ENCODE measurements at regions not wholly inside any gene's neighbourhood (a gene's known extent, or its start where the extent isn't known, plus 50 kb on each side); places are given as distances from the start of the nearest gene placed in this dataset.
"Not testable (repeated sequence)": the region's sequence is repeated elsewhere in the genome, so short reads cannot be mapped to it uniquely, and the experiment has no call there.

DNA sequence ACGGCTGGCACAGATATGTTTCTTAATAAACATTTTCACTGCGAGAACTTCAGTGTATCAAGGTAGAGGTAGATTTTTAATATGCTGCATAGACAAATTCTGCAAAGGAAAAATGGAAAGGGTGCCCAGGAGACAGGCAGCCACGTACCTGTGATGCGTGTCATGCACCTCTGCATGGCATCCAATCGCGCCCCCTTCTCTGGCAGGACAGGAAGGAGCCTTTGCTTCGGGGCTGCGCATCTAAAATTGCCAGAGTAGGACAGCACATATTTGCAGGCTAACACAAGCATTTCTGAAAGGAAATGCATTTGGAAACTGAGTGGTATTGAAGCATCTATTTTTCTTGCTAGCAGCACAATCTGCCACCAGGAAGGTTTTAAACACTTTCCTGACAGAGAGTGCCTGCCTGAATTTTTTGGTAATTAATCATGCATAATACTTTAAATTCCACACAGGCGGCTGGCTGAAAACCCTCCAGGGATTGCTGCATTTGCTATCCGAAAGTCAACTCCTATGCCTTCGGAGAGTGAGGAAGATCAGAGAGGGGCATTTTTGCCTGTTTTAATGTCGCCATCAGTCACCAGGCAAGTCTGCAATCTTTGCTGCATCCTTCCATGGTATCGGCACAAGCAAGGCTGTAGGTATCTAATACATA lies 165.1 kb upstream of the ATP10A start:
- no peaks in the 10 kb centered on the region for H3K9me3 Mint-ChIP-seq
- ChIA-PET POLR2A (no interaction called here), CTCF (no interaction called here)
- no peaks in the 10 kb centered on the region for H3K4me1 Mint-ChIP-seq
- no peak for DNase-seq
- H3K36me3 Mint-ChIP-seq (ENCODE audit: low read depth): no peaks in the 10 kb centered on the region
- H3K27ac Mint-ChIP-seq: no peak overlapping the region
- no peak overlapping the region for H3K4me3 Mint-ChIP-seq
- peaks cover 2% of the 10 kb centered on the region for H3K27me3 Mint-ChIP-seq

DNA sequence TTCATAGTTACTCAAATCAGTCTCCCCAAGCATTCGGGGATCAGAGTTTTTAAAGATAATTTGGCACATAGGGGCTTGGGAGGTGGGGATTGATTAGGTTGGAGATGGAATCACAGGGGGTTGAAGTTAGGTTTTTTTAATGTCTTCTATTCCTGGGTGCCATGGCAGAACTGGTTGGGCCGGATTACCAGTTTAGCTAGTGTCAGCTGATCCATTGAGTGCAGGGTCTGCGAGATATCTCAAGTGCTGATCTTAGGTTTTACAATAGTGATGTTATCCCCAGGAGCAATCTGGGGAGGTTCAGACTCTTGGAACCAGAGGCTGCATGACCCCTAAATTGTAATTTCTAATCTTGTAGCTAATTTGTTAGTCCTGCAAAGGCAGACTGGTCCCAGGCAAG lies 163.5 kb upstream of the ATP10A start:
- H3K4me1 Mint-ChIP-seq; H3K36me3 Mint-ChIP-seq (ENCODE audit: low read depth); H3K4me3 Mint-ChIP-seq; DNase-seq; CTCF ChIA-PET; H3K9me3 Mint-ChIP-seq; POLR2A ChIA-PET; H3K27ac Mint-ChIP-seq; H3K27me3 Mint-ChIP-seq: not testable (repeated sequence)

DNA sequence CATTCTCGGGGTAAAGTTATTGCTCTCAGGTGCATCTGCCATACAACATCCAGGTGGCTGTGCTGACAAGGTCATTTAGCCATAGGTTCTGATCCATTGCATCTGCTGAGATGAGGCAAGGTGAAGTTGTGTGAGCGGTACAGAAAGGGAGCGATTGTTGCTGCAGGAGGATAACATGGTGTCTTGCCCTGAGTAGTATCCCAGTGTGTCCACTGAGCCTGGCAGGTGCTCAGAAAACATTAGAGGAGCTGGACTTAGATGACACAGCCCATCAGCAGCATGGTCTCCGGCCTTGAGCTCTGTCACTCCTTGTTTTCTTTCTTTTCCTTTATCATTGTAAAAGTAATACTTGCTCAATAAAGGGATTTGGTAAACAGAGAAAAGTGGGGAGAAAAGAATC lies 161.1 kb upstream of the ATP10A start:
- ChIA-PET POLR2A (no interaction called here), CTCF (no interaction called here)
- H3K27me3 Mint-ChIP-seq: no peaks in the 10 kb centered on the region
- H3K4me3 Mint-ChIP-seq: no peak overlapping the region
- H3K27ac Mint-ChIP-seq: no peak overlapping the region
- H3K36me3 Mint-ChIP-seq (ENCODE audit: low read depth): no peaks in the 10 kb centered on the region
- no peaks in the 10 kb centered on the region for H3K4me1 Mint-ChIP-seq
- H3K9me3 Mint-ChIP-seq: no peaks in the 10 kb centered on the region
- no peak for DNase-seq

DNA sequence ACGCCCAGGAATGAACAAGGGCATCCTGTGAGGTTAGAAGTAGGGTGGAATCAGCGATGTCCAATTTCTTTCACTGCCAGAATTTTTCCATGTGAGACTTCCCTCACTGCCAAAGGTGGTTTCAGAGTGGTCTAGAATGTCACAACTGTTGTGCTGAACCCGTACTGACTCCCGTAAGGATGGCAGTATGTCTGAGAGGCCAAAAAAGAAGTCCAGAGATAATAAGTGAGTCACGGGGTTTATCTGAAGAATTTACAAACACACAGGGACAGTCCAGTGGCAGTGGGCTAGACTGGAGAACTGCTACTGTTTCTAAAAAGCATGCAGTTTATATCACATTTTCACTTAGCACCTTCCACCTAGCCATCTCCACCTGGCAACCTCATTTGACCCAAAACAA lies 160.6 kb upstream of the ATP10A start:
- Mint-ChIP-seq H3K9me3 (no peaks in the 10 kb centered on the region), H3K27ac (no peak overlapping the region), H3K4me1 (no peaks in the 10 kb centered on the region), H3K27me3 (no peaks in the 10 kb centered on the region), H3K4me3 (no peak overlapping the region), H3K36me3 (ENCODE audit: low read depth) (no peaks in the 10 kb centered on the region)
- ChIA-PET CTCF (no interaction called here), POLR2A (no interaction called here)
- no peak for DNase-seq

DNA sequence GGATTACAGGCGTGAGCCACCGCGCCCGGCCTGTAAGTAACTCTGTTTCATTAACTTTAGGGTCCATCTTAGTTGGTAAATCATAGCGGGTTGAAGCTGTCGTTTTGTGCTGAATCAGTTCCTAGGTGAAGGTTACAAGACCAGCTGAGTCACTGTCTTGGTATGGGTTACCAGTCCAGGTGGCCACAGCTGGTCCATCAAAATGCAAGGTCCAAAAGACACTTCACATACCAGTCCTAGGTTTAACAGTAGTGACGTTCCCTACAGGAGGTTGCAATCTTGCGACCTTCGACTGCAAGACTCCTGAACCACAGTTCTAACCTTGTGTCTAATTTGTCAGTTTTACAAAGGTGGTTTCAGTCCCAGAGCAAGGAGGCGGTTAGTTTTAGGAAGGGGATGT lies 160.1 kb upstream of the ATP10A start:
- no peak for DNase-seq
- ChIA-PET CTCF (no interaction called here), POLR2A (no interaction called here)
- Mint-ChIP-seq H3K36me3 (ENCODE audit: low read depth) (no peaks in the 10 kb centered on the region), H3K27ac (no peak overlapping the region), H3K4me3 (no peak overlapping the region), H3K9me3 (no peaks in the 10 kb centered on the region), H3K27me3 (no peaks in the 10 kb centered on the region), H3K4me1 (no peaks in the 10 kb centered on the region)

DNA sequence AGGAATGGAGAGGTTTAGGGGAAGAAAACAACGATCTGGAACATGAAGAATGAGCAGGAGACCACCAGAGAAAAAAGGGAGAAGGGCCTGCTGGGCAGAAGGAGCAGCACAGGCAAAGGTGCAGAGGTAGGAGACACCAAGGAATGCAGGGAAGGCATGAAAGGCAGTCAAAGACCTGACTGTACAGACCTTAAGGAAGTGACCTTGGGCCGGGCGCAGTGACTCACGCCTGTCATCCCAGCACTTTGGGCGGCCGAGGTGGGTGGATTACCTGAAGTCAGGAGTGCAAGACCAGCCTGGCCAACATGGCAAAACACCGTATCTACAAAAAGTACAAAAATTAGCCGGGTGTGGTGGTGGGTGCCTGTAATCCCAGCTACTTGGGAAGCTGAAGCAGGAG lies 157.7 kb upstream of the ATP10A start:
- ChIA-PET CTCF (no interaction called here), POLR2A (no interaction called here)
- Mint-ChIP-seq H3K27me3 (no peaks in the 10 kb centered on the region), H3K4me1 (no peaks in the 10 kb centered on the region), H3K9me3 (no peaks in the 10 kb centered on the region), H3K4me3 (no peak overlapping the region), H3K36me3 (ENCODE audit: low read depth) (no peaks in the 10 kb centered on the region), H3K27ac (no peak overlapping the region)
- DNase-seq: no peak

DNA sequence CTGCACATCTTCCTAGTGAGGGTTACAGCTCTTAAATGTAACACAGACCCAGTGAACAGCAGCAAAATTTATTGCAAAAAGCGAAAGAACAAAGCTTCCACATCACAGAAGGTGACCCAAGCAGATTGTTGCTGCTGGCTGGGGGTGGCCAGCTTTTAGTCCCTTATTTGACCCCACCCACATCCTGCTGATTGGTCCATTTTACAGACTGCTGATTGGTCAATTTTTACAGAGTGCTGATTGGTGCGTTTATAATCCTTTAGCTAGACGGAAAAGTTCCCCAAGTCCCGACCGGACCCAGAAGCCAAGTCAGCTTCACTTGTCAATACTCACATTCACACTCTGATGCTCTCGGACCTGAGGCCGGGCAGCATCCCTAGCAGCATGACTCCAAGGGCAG lies 154.5 kb upstream of the ATP10A start:
- POLR2A ChIA-PET: no interaction called here
- H3K36me3 Mint-ChIP-seq (ENCODE audit: low read depth): no peaks in the 10 kb centered on the region
- H3K9me3 Mint-ChIP-seq: no peaks in the 10 kb centered on the region
- CTCF ChIA-PET: no interaction called here
- H3K27ac Mint-ChIP-seq: no peak overlapping the region
- no peaks in the 10 kb centered on the region for H3K27me3 Mint-ChIP-seq
- H3K4me3 Mint-ChIP-seq: no peak overlapping the region
- DNase-seq: no peak
- no peaks in the 10 kb centered on the region for H3K4me1 Mint-ChIP-seq

DNA sequence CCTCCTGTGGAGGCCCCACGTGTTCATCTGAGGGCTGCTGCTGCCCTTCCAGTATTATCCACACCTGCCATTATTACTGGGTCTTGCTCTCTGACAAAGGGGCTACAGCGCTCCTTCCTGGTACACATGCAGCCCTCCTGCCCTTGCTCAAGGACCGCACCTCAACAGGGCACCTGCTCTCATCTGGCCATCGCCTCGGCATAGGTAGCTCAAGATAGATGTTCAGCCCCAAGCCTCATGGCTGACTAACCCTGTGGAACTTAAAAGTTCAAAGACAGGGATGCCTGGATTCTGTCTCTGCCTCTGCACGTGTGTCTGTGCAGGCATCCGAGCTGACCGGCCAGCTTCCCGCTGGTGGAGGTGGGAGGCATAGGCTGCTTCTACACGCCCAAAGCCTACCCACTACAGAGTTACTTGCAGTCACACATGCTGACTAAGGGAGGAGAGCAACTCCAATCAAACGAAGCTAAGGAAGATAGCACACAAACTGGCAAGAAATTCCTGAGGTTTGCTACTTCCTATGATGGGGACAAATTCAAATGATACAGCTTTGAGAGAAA lies 152.5 kb upstream of the ATP10A start:
- Mint-ChIP-seq H3K36me3 (ENCODE audit: low read depth) (no peaks in the 10 kb centered on the region), H3K9me3 (no peaks in the 10 kb centered on the region), H3K4me3 (no peak overlapping the region), H3K27me3 (no peaks in the 10 kb centered on the region), H3K4me1 (no peaks in the 10 kb centered on the region), H3K27ac (no peak overlapping the region)
- ChIA-PET POLR2A (no interaction called here), CTCF (no interaction called here)
- no peak for DNase-seq

DNA sequence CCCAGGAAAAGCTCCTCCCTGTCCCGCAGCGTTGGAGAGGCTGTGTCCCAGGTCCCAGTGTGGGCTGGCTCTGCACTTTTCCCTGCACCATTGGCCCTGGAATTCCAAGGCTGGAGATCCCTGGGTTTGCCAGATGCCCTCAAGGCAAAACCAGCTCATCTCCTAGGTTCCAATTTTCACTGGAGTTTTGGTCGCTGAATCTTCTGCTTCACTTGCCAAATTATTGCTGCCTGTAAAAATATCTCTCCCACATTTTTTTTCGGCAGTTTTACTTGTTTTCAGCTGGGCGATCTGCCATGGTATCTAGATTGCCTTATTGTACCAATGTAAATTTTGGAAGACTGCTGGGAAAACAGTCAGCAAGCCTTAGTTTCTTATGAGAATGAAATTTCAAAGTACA lies 150.9 kb upstream of the ATP10A start:
- Mint-ChIP-seq H3K4me3 (no peak overlapping the region), H3K4me1 (no peaks in the 10 kb centered on the region), H3K27ac (no peak overlapping the region), H3K9me3 (no peaks in the 10 kb centered on the region), H3K36me3 (ENCODE audit: low read depth) (no peaks in the 10 kb centered on the region), H3K27me3 (no peaks in the 10 kb centered on the region)
- ChIA-PET POLR2A (no interaction called here), CTCF (no interaction called here)
- no peak for DNase-seq

DNA sequence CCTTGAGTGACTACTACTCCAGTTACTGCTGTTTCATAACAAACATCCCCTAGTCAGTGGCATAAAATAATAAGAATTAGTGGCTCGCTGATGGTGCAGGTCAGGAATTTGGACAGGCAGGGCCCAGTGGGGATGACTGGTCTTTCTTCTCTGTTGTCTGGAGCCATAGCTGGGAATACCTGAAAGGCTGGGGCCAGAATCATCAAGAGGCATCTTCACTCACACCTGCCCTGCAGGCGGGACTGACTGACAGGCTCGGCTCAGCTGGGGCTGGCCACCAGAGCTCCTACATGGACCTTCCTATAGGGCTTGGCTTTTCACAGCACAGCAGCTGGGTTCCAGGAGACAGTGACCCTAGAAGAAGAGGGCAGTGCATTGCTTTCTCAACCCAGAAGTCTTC lies 148.8 kb upstream of the ATP10A start:
- ChIA-PET POLR2A (no interaction called here), CTCF (no interaction called here)
- H3K27ac Mint-ChIP-seq: no peak overlapping the region
- H3K27me3 Mint-ChIP-seq: no peaks in the 10 kb centered on the region
- no peaks in the 10 kb centered on the region for H3K4me1 Mint-ChIP-seq
- no peaks in the 10 kb centered on the region for H3K36me3 Mint-ChIP-seq (ENCODE audit: low read depth)
- H3K4me3 Mint-ChIP-seq: no peak overlapping the region
- DNase-seq: no peak
- H3K9me3 Mint-ChIP-seq: no peaks in the 10 kb centered on the region

DNA sequence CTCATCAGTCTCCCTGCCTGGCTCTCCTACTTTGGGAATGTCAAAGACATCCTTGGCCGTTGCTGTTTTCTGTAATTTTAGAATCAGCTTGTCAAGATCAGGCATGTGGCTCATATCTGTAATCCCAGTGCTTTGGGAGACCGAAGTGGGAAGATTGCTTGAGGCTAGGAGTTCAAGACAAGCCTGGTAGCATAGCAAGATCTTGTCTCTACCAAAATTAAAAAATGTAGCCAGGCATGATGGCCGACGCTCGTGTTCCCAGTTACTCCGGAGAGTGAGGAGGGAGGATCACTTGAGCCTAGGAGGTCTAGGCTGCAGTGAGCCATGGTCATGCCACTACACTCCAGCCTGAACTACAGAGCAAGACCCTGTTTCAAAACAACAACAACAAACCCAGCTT lies 144.0 kb upstream of the ATP10A start:
- H3K27me3 Mint-ChIP-seq: no peaks in the 10 kb centered on the region
- no peaks in the 10 kb centered on the region for H3K4me1 Mint-ChIP-seq
- H3K9me3 Mint-ChIP-seq: no peaks in the 10 kb centered on the region
- no peak overlapping the region for H3K27ac Mint-ChIP-seq
- CTCF ChIA-PET: no interaction called here
- POLR2A ChIA-PET: no interaction called here
- no peak overlapping the region for H3K4me3 Mint-ChIP-seq
- no peaks in the 10 kb centered on the region for H3K36me3 Mint-ChIP-seq (ENCODE audit: low read depth)
- no peak for DNase-seq

DNA sequence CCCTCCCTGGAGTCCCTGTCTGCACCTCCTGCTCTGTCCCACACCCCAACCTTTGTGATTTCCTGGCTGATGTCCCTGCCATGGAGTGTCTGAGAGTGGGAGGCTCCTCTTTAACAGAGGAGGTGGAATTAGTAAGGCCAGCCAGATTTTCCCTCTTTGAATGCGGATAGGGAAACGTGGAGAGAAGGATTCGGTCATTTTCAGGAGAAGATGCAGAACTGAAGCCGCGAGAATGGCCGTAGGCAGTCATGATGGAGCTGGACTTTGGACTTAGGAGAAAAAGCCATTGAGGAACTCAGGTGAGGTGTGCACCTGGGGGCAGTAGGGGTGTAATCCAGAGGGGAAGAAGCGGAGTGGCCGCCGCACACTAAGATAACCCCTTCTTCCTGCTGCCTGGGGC lies 138.1 kb upstream of the ATP10A start:
- ChIA-PET CTCF (no interaction called here), POLR2A (no interaction called here)
- no peaks in the 10 kb centered on the region for H3K9me3 Mint-ChIP-seq
- no peak overlapping the region for H3K4me3 Mint-ChIP-seq
- H3K36me3 Mint-ChIP-seq (ENCODE audit: low read depth): no peaks in the 10 kb centered on the region
- H3K27me3 Mint-ChIP-seq: peaks cover 4% of the 10 kb centered on the region
- no peak for DNase-seq
- H3K27ac Mint-ChIP-seq: no peak overlapping the region
- no peaks in the 10 kb centered on the region for H3K4me1 Mint-ChIP-seq

DNA sequence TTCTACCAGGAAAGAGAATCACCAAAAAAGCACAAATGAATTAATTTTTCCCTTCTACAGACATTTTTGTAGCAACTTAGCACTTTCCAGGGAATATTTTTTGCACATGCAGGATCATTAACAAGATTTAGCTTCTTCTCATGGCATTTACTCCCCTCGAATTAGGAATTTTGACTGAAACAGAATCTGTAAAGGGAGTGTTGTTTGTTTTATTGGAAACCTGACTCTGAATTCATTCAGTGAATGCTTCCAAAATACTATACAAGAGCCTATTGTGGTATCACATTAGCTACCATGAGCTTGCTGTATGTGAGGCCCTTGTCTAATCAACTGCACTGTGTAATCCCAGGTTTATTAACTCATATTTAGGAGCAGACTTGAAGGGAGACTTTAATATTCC lies 130.4 kb upstream of the ATP10A start:
- POLR2A ChIA-PET: no interaction called here
- H3K4me3 Mint-ChIP-seq: no peak overlapping the region

DNA sequence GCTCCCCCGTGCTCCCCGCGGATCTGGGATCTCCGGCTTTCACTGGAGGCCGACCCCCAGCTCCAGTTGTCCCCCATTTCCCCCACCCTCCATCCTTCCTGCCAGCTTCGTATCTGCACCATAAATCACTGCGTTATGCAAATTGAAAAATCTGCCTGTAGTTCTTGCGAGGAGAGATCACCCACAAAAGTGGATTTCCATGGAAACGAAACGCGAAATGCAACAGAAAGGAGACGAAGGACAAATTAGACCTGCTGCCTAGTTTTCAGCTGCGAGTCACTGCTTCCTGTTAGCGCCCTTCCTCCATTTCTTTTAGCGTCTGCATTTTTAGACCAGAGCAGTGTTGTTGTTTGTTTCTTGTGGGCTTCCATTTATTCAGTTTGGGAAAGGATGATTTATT lies 127.1 kb upstream of the ATP10A start:
- Mint-ChIP-seq H3K9me3 (peaks cover 2% of the 10 kb centered on the region), H3K27me3 (no peaks in the 10 kb centered on the region)
- CTCF ChIA-PET: no interaction called here

More for the DNA sequence above, 130.4 kb upstream of the ATP10A start:
- no peaks in the 10 kb centered on the region for H3K4me1 Mint-ChIP-seq
- no peak overlapping the region for H3K27ac Mint-ChIP-seq
- CTCF ChIA-PET: no interaction called here
- H3K36me3 Mint-ChIP-seq (ENCODE audit: low read depth): no peaks in the 10 kb centered on the region
- DNase-seq: no peak
- H3K9me3 Mint-ChIP-seq: peaks cover 2% of the 10 kb centered on the region
- no peaks in the 10 kb centered on the region for H3K27me3 Mint-ChIP-seq

More for the DNA sequence above, 127.1 kb upstream of the ATP10A start:
- POLR2A ChIA-PET: no interaction called here
- Mint-ChIP-seq H3K4me3 (no peak overlapping the region), H3K36me3 (ENCODE audit: low read depth) (no peaks in the 10 kb centered on the region), H3K4me1 (no peaks in the 10 kb centered on the region), H3K27ac (no peak overlapping the region)
- no peak for DNase-seq
